Gastrocnemius medialis (tissue), 4 donors: ENCODE measurements at regions not wholly inside any gene's neighbourhood (a gene's known extent, or its start where the extent isn't known, plus 50 kb on each side); places are given as distances from the start of the nearest gene placed in this dataset.
A peak's percentile ranks its signal among the peaks of the same experiment; 100 is the strongest.

Source experiments
- ATAC-seq, 2 donors: fragments of 150-250 bp; one replicate each; pipeline ENCODE4 v1.9.1; 2016
- DNase-seq, 2 donors: peaks; one replicate each; pipeline ENCODE4 v3.0.0-alpha.2; 2019
- H3K27ac ChIP-seq, 4 donors: fragments of 200-600 bp; sonication (generic); 1 replicate in 1 of 4; 2 replicates in 3 of 4; pipeline ENCODE4 v1.5.1; 2016 to 2018; ENCODE audit warnings: mild to moderate bottlenecking in 2 of 4, moderate library complexity in 1 of 4
- H3K27me3 ChIP-seq, 3 donors: fragments of 200-600 bp; sonication (generic) in 2 of 3; 1 replicate in 1 of 3; 2 replicates in 2 of 3; pipeline versions ENCODE4 v1.5.1 to v1.6.0; 2016 to 2019; ENCODE audit warnings: mild to moderate bottlenecking in 1 of 3, moderate library complexity in 1 of 3
- H3K36me3 ChIP-seq, 2 donors: fragments of 200-600 bp; sonication (generic) in 1 of 2; one replicate each; pipeline ENCODE4 v1.5.1; 2017 to 2018
- H3K4me1 ChIP-seq, 2 donors: fragments of 200-600 bp; sonication (generic) in 1 of 2; one replicate each; pipeline ENCODE4 v1.5.1; 2016 to 2017; ENCODE audit warnings: mild to moderate bottlenecking in 2 of 2
- H3K4me3 ChIP-seq, 4 donors: fragments of 200-600 bp; sonication (generic) in 3 of 4; 1 replicate in 1 of 4; 2 replicates in 3 of 4; pipeline ENCODE4 v1.5.1; 2016 to 2019; ENCODE audit warnings: mild to moderate bottlenecking in 2 of 4
- H3K9me3 ChIP-seq, 3 donors: fragments of 200-600 bp; sonication (generic) in 2 of 3; 1 replicate in 1 of 3; 2 replicates in 2 of 3; pipeline ENCODE4 v1.5.1; 2016 to 2019
- CTCF ChIP-seq, 5 experiments: fragments of 450-650 bp in 3 of 5; fragments of 200-600 bp in 2 of 5; sonication (generic) in 2 of 5; IDR thresholded peaks in 4 of 5; conservative IDR thresholded peaks in 1 of 5; 1 replicate in 4 of 5; 2 replicates in 1 of 5; pipeline ENCODE4 v1.5.1; 2016 to 2019; ENCODE audit warnings: antibody characterized with exemption in 5 of 5, mild to moderate bottlenecking in 3 of 5, moderate library complexity in 3 of 5
- POLR2A ChIP-seq, 2 donors: fragments of 450-650 bp; IDR thresholded peaks; one replicate each; pipeline ENCODE4 v1.6.1; 2017; ENCODE audit warnings: antibody characterized with exemption in 2 of 2, mild to moderate bottlenecking in 2 of 2, moderate library complexity in 2 of 2
- in situ Hi-C, 4 donors: fragments of 200-750 bp; cut with MboI; loops; one replicate each; pipeline versions ENCODE4 v1.15.0 to v1.8.0; 2017; ENCODE audit warnings: low sequenced_read_pairs in 4 of 4
- intact Hi-C: fragments of 100-400 bp; cut with DNase I; formaldehyde crosslinking; loops from one replicate; pipeline ENCODE4 v1.15.1; 2023; ENCODE audit warnings: low total_unique reads

- in situ Hi-C loops (loop anchor here in 1 of 4 donors (25.0 kb wide), 1 partner anchor 104 kb away; no protein-coding TSS in a partner anchor), intact Hi-C loops (no loop called here)
- no peaks in the 10 kb centered on the region for H3K27me3 ChIP-seq
- H3K36me3 ChIP-seq = no peaks in the 10 kb centered on the region
- TF ChIP-seq POLR2A (IDR thresholded peaks at IDR 0.05) = no peak
- no peak for TF ChIP-seq CTCF (IDR thresholded peaks at IDR 0.05 in 4 of 5, conservative IDR thresholded peaks at IDR 0.05 in 1 of 5)
- ATAC-seq (no peak), DNase-seq (no peak)
- no peaks in the 10 kb centered on the region for H3K9me3 ChIP-seq
- no peak overlapping the region for H3K27ac ChIP-seq
- no peaks in the 10 kb centered on the region for H3K4me1 ChIP-seq
- no peak overlapping the region for H3K4me3 ChIP-seq
Measured at GRCh38 chr18:10266334-10266590, 188.2 kb upstream of the APCDD1 start.

GRCh38 chr18:10269261-10269660 is 185.2 kb upstream of the APCDD1 start:
- H3K4me3 ChIP-seq = no peak overlapping the region
- H3K9me3 ChIP-seq = no peaks in the 10 kb centered on the region
- DNase-seq (no peak), ATAC-seq (no peak)
- in situ Hi-C loops (loop anchor here in 1 of 4 donors (25.0 kb wide), 1 partner anchor 107 kb away; no protein-coding TSS in a partner anchor), intact Hi-C loops (no loop called here)
- H3K36me3 ChIP-seq = no peaks in the 10 kb centered on the region
- no peak overlapping the region for H3K27ac ChIP-seq
- TF ChIP-seq CTCF (IDR thresholded peaks at IDR 0.05 in 4 of 5, conservative IDR thresholded peaks at IDR 0.05 in 1 of 5) (no peak), POLR2A (IDR thresholded peaks at IDR 0.05) (no peak)
- no peaks in the 10 kb centered on the region for H3K27me3 ChIP-seq
- H3K4me1 ChIP-seq = no peaks in the 10 kb centered on the region

GRCh38 chr18:10270151-10270571 is 184.3 kb upstream of the APCDD1 start:
- H3K9me3 ChIP-seq = no peaks in the 10 kb centered on the region
- H3K4me1 ChIP-seq = no peaks in the 10 kb centered on the region
- peak; percentile 54 to 65 for ATAC-seq
- H3K4me3 ChIP-seq = no peak overlapping the region
- in situ Hi-C loops = loop anchor here in 1 of 4 donors (25.0 kb wide), 1 partner anchor 108 kb away; no protein-coding TSS in a partner anchor
- H3K27me3 ChIP-seq = no peaks in the 10 kb centered on the region
- H3K27ac ChIP-seq = peak overlapping the region in 2 of 4 donors; percentile 21 to 28
- no peaks in the 10 kb centered on the region for H3K36me3 ChIP-seq
- no peak for DNase-seq
- intact Hi-C loops = no loop called here
- TF ChIP-seq POLR2A (IDR thresholded peaks at IDR 0.05) (no peak), CTCF (IDR thresholded peaks at IDR 0.05 in 4 of 5, conservative IDR thresholded peaks at IDR 0.05 in 1 of 5) (no peak)

- ATAC-seq = no peak
- Histone ChIP-seq H3K9me3 (no peaks in the 10 kb centered on the region), H3K4me3 (no peak overlapping the region), H3K4me1 (no peaks in the 10 kb centered on the region), H3K27me3 (no peaks in the 10 kb centered on the region), H3K36me3 (no peaks in the 10 kb centered on the region), H3K27ac (no peak overlapping the region)
- in situ Hi-C loops (loop anchor here in 1 of 4 donors (25.0 kb wide), 1 partner anchor 109 kb away; no protein-coding TSS in a partner anchor), intact Hi-C loops (no loop called here)
- no peak for DNase-seq
- TF ChIP-seq CTCF (IDR thresholded peaks at IDR 0.05 in 4 of 5, conservative IDR thresholded peaks at IDR 0.05 in 1 of 5) (no peak), POLR2A (IDR thresholded peaks at IDR 0.05) (no peak)
Measured at GRCh38 chr18:10271481-10271880, 183.0 kb upstream of the APCDD1 start.

GRCh38 chr18:10274301-10274700 is 180.1 kb upstream of the APCDD1 start:
- in situ Hi-C loops (loop anchor here in 1 of 4 donors (25.0 kb wide), 1 partner anchor 112 kb away; no protein-coding TSS in a partner anchor), intact Hi-C loops (no loop called here)
- no peaks in the 10 kb centered on the region for H3K27me3 ChIP-seq
- TF ChIP-seq POLR2A (IDR thresholded peaks at IDR 0.05) = no peak
- TF ChIP-seq CTCF (IDR thresholded peaks at IDR 0.05 in 4 of 5, conservative IDR thresholded peaks at IDR 0.05 in 1 of 5) = no peak
- H3K36me3 ChIP-seq = no peaks in the 10 kb centered on the region
- ATAC-seq = peak in 1 of 2 donors; percentile 41
- no peak overlapping the region for H3K4me3 ChIP-seq
- H3K4me1 ChIP-seq = no peaks in the 10 kb centered on the region
- H3K27ac ChIP-seq = no peak overlapping the region
- H3K9me3 ChIP-seq = no peaks in the 10 kb centered on the region
- no peak for DNase-seq
